Fibroblast of villous mesenchyme (primary cell): ENCODE measurements at regions not wholly inside any gene's neighbourhood (a gene's known extent, or its start where the extent isn't known, plus 50 kb on each side); places are given as distances from the start of the nearest gene placed in this dataset.

Experiments used
- DNase-seq: peaks from one replicate; pipeline ENCODE4 v3.0.0-alpha.2; 2010; ENCODE audit warnings: low read depth
- H3K4me3 ChIP-seq: 2 replicates; pipeline ENCODE4 v1.5.1; 2011; ENCODE audit warnings: low read depth, mild to moderate bottlenecking, low read length
- TF ChIP-seq, protein P1 (sequence below): IDR thresholded peaks from 2 replicates; pipeline ENCODE4 v1.5.1; 2012; ENCODE audit warnings: low read depth, mild to moderate bottlenecking, low read length; ENCODE audit not compliant: insufficient read depth

DNA sequence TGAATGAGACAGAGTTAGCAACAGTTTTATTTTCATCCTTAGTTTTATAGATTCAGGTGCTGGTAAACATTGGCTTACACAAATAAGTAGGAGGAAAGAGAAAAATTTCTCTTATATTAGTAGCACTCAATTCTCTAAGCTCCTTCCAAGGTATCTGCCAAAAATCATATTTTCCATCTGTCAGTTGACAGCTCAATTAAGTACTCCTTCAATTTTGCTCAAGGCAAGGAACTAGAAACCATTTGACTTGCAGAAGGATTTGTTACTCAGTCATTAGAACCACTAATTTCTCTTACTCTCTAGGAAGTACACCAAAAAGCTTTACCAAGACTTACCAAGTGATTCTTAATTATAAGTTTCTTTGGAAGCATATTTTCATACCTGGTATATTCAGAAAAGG is 101.4 kb upstream of the ATP8B1 start:
- DNase-seq: no peak
- no peak overlapping the region for H3K4me3 ChIP-seq
- TF ChIP-seq, protein P1, sequence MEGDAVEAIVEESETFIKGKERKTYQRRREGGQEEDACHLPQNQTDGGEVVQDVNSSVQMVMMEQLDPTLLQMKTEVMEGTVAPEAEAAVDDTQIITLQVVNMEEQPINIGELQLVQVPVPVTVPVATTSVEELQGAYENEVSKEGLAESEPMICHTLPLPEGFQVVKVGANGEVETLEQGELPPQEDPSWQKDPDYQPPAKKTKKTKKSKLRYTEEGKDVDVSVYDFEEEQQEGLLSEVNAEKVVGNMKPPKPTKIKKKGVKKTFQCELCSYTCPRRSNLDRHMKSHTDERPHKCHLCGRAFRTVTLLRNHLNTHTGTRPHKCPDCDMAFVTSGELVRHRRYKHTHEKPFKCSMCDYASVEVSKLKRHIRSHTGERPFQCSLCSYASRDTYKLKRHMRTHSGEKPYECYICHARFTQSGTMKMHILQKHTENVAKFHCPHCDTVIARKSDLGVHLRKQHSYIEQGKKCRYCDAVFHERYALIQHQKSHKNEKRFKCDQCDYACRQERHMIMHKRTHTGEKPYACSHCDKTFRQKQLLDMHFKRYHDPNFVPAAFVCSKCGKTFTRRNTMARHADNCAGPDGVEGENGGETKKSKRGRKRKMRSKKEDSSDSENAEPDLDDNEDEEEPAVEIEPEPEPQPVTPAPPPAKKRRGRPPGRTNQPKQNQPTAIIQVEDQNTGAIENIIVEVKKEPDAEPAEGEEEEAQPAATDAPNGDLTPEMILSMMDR: no peak

DNA sequence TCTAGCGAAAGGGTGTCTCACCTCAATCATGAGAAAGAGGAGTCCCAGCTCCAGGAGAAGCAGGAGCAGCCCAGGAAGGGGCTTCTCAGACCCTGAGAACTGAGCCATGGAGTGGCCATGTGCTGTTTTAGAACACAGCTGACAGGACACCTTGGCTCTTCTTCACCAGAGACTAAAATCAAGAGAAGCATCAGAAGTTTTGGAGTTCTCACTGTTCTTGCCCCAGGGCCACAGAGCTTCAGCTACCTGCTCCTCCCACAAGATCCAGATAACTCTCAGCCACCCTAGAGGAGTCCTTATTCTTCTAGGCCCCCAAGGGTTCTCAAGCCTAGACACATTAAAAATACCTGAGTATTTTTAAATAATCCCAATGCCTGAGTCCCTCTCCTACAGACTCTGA is 99.6 kb upstream of the ATP8B1 start:
- TF ChIP-seq, protein P1: no peak
- no peak for DNase-seq
- H3K4me3 ChIP-seq: no peak overlapping the region

- DNase-seq: peak; percentile 14
- TF ChIP-seq, protein P1: no peak
- H3K4me3 ChIP-seq: no peak overlapping the region
These were observed 98.9 kb upstream of the ATP8B1 start for GRCh38 chr18:57901825-57902589.

- TF ChIP-seq, protein P1: no peak
- no peak overlapping the region for H3K4me3 ChIP-seq
- no peak for DNase-seq
These were observed 97.9 kb upstream of the ATP8B1 start for GRCh38 chr18:57900906-57901435.

GRCh38 chr18:57898506-57899124 is 95.5 kb upstream of the ATP8B1 start:
- TF ChIP-seq, protein P1: no peak
- H3K4me3 ChIP-seq: no peak overlapping the region
- peak; percentile 54 for DNase-seq

GRCh38 chr18:57895182-57895581 is 92.1 kb upstream of the ATP8B1 start:
- TF ChIP-seq, protein P1: no peak
- DNase-seq: no peak
- H3K4me3 ChIP-seq: no peak overlapping the region
